MV-4-11 (cell line): ENCODE measurements at regions not wholly inside any gene's neighbourhood (a gene's known extent, or its start where the extent isn't known, plus 50 kb on each side); places are given as distances from the start of the nearest gene placed in this dataset.
A peak's percentile ranks its signal among the peaks of the same experiment; 100 is the strongest.
"Not testable (repeated sequence)": the region's sequence is repeated elsewhere in the genome, so short reads cannot be mapped to it uniquely, and the experiment has no call there.

Experiments used
- DNase-seq: peaks from one replicate; lab custom pipeline; 2025; lab: John Stamatoyannopoulos, UW

GRCh38 chr7:12884856-12885440 lies 197.5 kb downstream of the ARL4A start:
- DNase-seq = no peak

GRCh38 chr7:12888717-12889116 lies 201.3 kb downstream of the ARL4A start:
- DNase-seq = no peak

GRCh38 chr7:12889391-12889790 lies 202.0 kb downstream of the ARL4A start:
- no peak for DNase-seq

GRCh38 chr7:12890586-12890985 lies 203.2 kb downstream of the ARL4A start:
- no peak for DNase-seq

GRCh38 chr7:12893292-12893691 lies 205.9 kb downstream of the ARL4A start:
- DNase-seq = no peak

GRCh38 chr7:12895296-12895695 lies 207.9 kb downstream of the ARL4A start:
- DNase-seq = no peak

GRCh38 chr7:12896316-12896715 lies 208.9 kb downstream of the ARL4A start:
- peak; percentile 78 for DNase-seq

- DNase-seq = no peak
Observed at GRCh38 chr7:12898004-12898403, 210.6 kb downstream of the ARL4A start.

- DNase-seq = no peak
Observed at GRCh38 chr7:12898620-12899019, 211.2 kb downstream of the ARL4A start.

- DNase-seq = no peak
Observed at GRCh38 chr7:12905671-12906070, 218.2 kb downstream of the ARL4A start.

- DNase-seq = no peak
Observed at GRCh38 chr7:12907774-12908173, 220.3 kb downstream of the ARL4A start.

- DNase-seq = no peak
Observed at GRCh38 chr7:12909483-12909882, 222.1 kb downstream of the ARL4A start.

GRCh38 chr7:12911053-12911452 lies 223.6 kb downstream of the ARL4A start:
- DNase-seq = no peak

GRCh38 chr7:12913002-12913401 lies 225.6 kb downstream of the ARL4A start:
- DNase-seq = no peak

- no peak for DNase-seq
Observed at GRCh38 chr7:12917801-12918200, 230.4 kb downstream of the ARL4A start.

- no peak for DNase-seq
Observed at GRCh38 chr7:12921751-12922345, 234.4 kb downstream of the ARL4A start.

GRCh38 chr7:12923971-12924370 lies 236.5 kb downstream of the ARL4A start:
- no peak for DNase-seq

- no peak for DNase-seq
Observed at GRCh38 chr7:12926206-12926605, 238.8 kb downstream of the ARL4A start.

GRCh38 chr7:12927635-12928434 lies 240.4 kb downstream of the ARL4A start:
- DNase-seq = no peak

- DNase-seq = no peak
Observed at GRCh38 chr7:12929476-12930140, 242.2 kb downstream of the ARL4A start.

GRCh38 chr7:12930534-12930933 lies 243.1 kb downstream of the ARL4A start:
- no peak for DNase-seq

GRCh38 chr7:12931465-12931864 lies 244.0 kb downstream of the ARL4A start:
- not testable (repeated sequence) for DNase-seq

- no peak for DNase-seq
Observed at GRCh38 chr7:12939694-12940093, 252.3 kb downstream of the ARL4A start.
